ENCODE measurements at regions not wholly inside any gene's neighbourhood (a gene's known extent, or its start where the extent isn't known, plus 50 kb on each side); places are given as distances from the start of the nearest gene placed in this dataset.

DNA sequence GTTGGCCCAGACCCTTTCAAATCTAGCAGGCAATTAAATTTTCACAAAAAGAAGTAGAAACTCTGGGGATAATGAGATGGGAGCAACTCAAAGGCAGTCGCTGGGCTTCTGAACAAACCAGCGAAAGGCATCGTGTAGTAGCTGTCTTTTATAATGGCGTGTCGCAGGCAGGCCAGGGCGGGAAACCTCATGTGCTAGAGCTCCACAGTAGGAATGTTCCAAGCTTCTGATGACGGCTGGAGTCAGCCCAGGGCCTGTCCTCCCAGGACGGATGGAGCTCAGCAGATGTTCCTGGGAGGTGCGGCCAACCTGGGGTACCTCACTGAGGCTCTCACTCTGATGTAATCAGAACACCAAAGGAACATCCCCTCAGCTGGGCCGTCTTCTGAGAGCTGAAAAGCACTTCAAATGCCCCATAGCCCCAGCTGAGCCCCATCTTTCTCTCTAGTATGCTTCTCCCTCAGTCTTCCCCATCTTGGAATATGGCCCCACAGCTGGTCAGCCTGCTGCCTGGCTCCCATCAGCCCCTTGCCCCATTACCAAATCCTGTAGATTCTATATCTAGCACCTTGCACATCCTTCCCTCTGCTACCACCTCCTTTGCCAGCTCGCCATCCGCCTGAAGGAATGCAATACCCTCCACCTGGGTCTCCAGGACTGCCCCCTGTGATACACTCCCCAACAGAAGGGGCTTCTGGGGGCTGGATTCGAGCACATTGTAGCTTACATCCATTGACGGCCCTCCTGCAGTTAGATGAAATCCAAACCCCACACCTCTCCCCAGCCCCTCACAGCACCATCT is 54.9 kb upstream of the ATP2B2 start:
- TF ChIP-seq BACH2 (CRISPR knock-in tag; IDR thresholded peaks at IDR 0.05; ENCODE audit: borderline replicate concordance) (no peak), PPARA (CRISPR knock-in tag; IDR thresholded peaks at IDR 0.05; ENCODE audit: borderline replicate concordance) (no peak), ARNTL (CRISPR knock-in tag; IDR thresholded peaks at IDR 0.05; ENCODE audit: borderline replicate concordance, low read depth) (no peak), ESRRG (CRISPR knock-in tag; IDR thresholded peaks at IDR 0.05) (no peak), ZC3H10 (CRISPR knock-in tag; IDR thresholded peaks at IDR 0.05) (no peak), ZFP30 (CRISPR knock-in tag; IDR thresholded peaks at IDR 0.05) (no peak), ZNF565 (CRISPR knock-in tag; conservative IDR thresholded peaks at IDR 0.05; ENCODE audit: low read depth) (no peak), ZNF8 (CRISPR knock-in tag; IDR thresholded peaks at IDR 0.05) (no peak), ISL1 (CRISPR knock-in tag; IDR thresholded peaks at IDR 0.05) (no peak), ZNF70 (CRISPR knock-in tag; IDR thresholded peaks at IDR 0.05) (no peak), SNAI2 (CRISPR knock-in tag; IDR thresholded peaks at IDR 0.05) (no peak), RARB (CRISPR knock-in tag; IDR thresholded peaks at IDR 0.05) (no peak), TOX (CRISPR knock-in tag; IDR thresholded peaks at IDR 0.05; ENCODE audit: borderline replicate concordance) (no peak), OSR1 (CRISPR knock-in tag; IDR thresholded peaks at IDR 0.05) (no peak), GLIS3 (CRISPR knock-in tag; IDR thresholded peaks at IDR 0.05) (no peak), CSDC2 (CRISPR knock-in tag; IDR thresholded peaks at IDR 0.05) (no peak), ZFP3 (CRISPR knock-in tag; IDR thresholded peaks at IDR 0.05) (no peak), TCF4 (CRISPR knock-in tag; IDR thresholded peaks at IDR 0.05; ENCODE audit: borderline replicate concordance) (no peak)
- TF ChIP-seq, protein P1, sequence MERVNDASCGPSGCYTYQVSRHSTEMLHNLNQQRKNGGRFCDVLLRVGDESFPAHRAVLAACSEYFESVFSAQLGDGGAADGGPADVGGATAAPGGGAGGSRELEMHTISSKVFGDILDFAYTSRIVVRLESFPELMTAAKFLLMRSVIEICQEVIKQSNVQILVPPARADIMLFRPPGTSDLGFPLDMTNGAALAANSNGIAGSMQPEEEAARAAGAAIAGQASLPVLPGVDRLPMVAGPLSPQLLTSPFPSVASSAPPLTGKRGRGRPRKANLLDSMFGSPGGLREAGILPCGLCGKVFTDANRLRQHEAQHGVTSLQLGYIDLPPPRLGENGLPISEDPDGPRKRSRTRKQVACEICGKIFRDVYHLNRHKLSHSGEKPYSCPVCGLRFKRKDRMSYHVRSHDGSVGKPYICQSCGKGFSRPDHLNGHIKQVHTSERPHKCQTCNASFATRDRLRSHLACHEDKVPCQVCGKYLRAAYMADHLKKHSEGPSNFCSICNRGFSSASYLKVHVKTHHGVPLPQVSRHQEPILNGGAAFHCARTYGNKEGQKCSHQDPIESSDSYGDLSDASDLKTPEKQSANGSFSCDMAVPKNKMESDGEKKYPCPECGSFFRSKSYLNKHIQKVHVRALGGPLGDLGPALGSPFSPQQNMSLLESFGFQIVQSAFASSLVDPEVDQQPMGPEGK (CRISPR knock-in tag; IDR thresholded peaks at IDR 0.05; ENCODE audit: borderline replicate concordance), result no peak
- TF ChIP-seq, protein P2, sequence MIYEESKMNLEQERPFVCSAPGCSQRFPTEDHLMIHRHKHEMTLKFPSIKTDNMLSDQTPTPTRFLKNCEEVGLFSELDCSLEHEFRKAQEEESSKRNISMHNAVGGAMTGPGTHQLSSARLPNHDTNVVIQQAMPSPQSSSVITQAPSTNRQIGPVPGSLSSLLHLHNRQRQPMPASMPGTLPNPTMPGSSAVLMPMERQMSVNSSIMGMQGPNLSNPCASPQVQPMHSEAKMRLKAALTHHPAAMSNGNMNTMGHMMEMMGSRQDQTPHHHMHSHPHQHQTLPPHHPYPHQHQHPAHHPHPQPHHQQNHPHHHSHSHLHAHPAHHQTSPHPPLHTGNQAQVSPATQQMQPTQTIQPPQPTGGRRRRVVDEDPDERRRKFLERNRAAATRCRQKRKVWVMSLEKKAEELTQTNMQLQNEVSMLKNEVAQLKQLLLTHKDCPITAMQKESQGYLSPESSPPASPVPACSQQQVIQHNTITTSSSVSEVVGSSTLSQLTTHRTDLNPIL (CRISPR knock-in tag; IDR thresholded peaks at IDR 0.05; ENCODE audit: low read depth), result no peak
- ATAC-seq, result no peak

DNA sequence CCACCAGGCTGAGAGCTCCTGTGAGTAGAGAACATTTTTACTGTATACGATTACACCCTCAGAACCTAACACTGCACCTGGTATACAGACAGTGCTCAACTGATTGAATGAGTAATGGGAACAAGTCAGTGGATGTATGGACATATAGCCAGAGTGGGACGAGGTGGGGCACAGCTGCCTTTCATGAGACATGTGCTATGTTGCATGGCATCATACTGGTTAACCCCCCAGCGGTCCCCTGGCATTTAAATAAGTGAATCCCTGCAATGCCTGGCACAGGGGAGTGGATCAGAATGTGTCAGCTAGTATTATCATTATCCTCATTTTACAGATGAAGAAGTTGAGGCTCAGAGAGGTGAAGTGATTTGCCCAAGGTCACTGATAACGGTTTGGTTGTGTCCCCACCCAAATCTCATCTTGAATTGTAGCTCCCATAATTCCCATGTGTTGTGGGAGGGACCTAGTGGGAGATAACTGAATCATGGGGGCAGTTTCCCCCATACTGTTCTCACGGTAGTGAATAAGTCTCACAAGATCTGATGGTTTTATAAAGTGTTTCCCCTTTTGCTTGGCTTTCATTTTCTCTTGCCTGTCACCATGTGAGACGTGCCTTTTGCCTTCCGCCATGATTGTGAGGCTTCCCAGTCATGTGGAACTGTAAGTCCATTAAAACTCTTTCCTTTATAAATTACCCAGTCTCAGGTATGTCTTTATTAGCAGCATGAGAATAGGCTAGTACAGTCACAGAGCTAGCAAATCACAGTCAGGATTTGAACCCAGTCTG is 56.0 kb upstream of the ATP2B2 start:
- no peak for ATAC-seq
- TF ChIP-seq ZC3H10 (CRISPR knock-in tag; IDR thresholded peaks at IDR 0.05), result no peak
- TF ChIP-seq, protein P2 (CRISPR knock-in tag; IDR thresholded peaks at IDR 0.05; ENCODE audit: low read depth), result no peak
- TF ChIP-seq, protein P3, sequence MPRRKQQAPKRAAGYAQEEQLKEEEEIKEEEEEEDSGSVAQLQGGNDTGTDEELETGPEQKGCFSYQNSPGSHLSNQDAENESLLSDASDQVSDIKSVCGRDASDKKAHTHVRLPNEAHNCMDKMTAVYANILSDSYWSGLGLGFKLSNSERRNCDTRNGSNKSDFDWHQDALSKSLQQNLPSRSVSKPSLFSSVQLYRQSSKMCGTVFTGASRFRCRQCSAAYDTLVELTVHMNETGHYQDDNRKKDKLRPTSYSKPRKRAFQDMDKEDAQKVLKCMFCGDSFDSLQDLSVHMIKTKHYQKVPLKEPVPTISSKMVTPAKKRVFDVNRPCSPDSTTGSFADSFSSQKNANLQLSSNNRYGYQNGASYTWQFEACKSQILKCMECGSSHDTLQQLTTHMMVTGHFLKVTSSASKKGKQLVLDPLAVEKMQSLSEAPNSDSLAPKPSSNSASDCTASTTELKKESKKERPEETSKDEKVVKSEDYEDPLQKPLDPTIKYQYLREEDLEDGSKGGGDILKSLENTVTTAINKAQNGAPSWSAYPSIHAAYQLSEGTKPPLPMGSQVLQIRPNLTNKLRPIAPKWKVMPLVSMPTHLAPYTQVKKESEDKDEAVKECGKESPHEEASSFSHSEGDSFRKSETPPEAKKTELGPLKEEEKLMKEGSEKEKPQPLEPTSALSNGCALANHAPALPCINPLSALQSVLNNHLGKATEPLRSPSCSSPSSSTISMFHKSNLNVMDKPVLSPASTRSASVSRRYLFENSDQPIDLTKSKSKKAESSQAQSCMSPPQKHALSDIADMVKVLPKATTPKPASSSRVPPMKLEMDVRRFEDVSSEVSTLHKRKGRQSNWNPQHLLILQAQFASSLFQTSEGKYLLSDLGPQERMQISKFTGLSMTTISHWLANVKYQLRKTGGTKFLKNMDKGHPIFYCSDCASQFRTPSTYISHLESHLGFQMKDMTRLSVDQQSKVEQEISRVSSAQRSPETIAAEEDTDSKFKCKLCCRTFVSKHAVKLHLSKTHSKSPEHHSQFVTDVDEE (CRISPR knock-in tag; IDR thresholded peaks at IDR 0.05), result no peak
- TF ChIP-seq ARNTL (CRISPR knock-in tag; IDR thresholded peaks at IDR 0.05; ENCODE audit: borderline replicate concordance, low read depth), result no peak
- no peak for TF ChIP-seq RARB (CRISPR knock-in tag; IDR thresholded peaks at IDR 0.05)
- TF ChIP-seq, protein P4, sequence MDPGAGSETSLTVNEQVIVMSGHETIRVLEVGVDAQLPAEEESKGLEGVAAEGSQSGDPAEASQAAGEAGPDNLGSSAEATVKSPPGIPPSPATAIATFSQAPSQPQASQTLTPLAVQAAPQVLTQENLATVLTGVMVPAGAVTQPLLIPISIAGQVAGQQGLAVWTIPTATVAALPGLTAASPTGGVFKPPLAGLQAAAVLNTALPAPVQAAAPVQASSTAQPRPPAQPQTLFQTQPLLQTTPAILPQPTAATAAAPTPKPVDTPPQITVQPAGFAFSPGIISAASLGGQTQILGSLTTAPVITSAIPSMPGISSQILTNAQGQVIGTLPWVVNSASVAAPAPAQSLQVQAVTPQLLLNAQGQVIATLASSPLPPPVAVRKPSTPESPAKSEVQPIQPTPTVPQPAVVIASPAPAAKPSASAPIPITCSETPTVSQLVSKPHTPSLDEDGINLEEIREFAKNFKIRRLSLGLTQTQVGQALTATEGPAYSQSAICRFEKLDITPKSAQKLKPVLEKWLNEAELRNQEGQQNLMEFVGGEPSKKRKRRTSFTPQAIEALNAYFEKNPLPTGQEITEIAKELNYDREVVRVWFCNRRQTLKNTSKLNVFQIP (CRISPR knock-in tag; IDR thresholded peaks at IDR 0.05; ENCODE audit: borderline replicate concordance, low read depth), result no peak
- TF ChIP-seq TOX (CRISPR knock-in tag; IDR thresholded peaks at IDR 0.05; ENCODE audit: borderline replicate concordance), result no peak
- TF ChIP-seq GLIS3 (CRISPR knock-in tag; IDR thresholded peaks at IDR 0.05), result no peak
- TF ChIP-seq ESRRG (CRISPR knock-in tag; IDR thresholded peaks at IDR 0.05), result no peak
- TF ChIP-seq ZFP30 (CRISPR knock-in tag; IDR thresholded peaks at IDR 0.05), result no peak
- TF ChIP-seq, protein P5, sequence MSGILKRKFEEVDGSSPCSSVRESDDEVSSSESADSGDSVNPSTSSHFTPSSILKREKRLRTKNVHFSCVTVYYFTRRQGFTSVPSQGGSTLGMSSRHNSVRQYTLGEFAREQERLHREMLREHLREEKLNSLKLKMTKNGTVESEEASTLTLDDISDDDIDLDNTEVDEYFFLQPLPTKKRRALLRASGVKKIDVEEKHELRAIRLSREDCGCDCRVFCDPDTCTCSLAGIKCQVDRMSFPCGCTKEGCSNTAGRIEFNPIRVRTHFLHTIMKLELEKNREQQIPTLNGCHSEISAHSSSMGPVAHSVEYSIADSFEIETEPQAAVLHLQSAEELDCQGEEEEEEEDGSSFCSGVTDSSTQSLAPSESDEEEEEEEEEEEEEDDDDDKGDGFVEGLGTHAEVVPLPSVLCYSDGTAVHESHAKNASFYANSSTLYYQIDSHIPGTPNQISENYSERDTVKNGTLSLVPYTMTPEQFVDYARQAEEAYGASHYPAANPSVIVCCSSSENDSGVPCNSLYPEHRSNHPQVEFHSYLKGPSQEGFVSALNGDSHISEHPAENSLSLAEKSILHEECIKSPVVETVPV (CRISPR knock-in tag; IDR thresholded peaks at IDR 0.05), result no peak
